SIG-M5 treated with dmso at 0.1 percent for 504 hours (cell line): ENCODE measurements at regions not wholly inside any gene's neighbourhood (a gene's known extent, or its start where the extent isn't known, plus 50 kb on each side); places are given as distances from the start of the nearest gene placed in this dataset.
"Not testable (repeated sequence)": the region's sequence is repeated elsewhere in the genome, so short reads cannot be mapped to it uniquely, and the experiment has no call there.

ENCODE experiments used
- DNase-seq: peaks from one replicate; lab custom pipeline; 2025; ENCODE audit not compliant: unreplicated experiment; lab: John Stamatoyannopoulos, UW

- DNase-seq: no peak
These were observed 50.0 kb upstream of the RASGRP1 start for GRCh38 chr15:38614621-38615020.

- DNase-seq: no peak
These were observed 53.2 kb upstream of the RASGRP1 start for GRCh38 chr15:38617831-38618230.

- no peak for DNase-seq
These were observed 53.8 kb upstream of the RASGRP1 start for GRCh38 chr15:38618242-38618955.

- no peak for DNase-seq
These were observed 55.5 kb upstream of the RASGRP1 start for GRCh38 chr15:38620098-38620497.

GRCh38 chr15:38620851-38621594 is 56.4 kb upstream of the RASGRP1 start:
- no peak for DNase-seq

- no peak for DNase-seq
These were observed 57.7 kb upstream of the RASGRP1 start for GRCh38 chr15:38622304-38622703.

GRCh38 chr15:38622908-38623307 is 58.3 kb upstream of the RASGRP1 start:
- DNase-seq: no peak

- DNase-seq: no peak
These were observed 59.1 kb upstream of the RASGRP1 start for GRCh38 chr15:38623744-38624143.

- DNase-seq: peak; percentile 7
These were observed 59.9 kb upstream of the RASGRP1 start for GRCh38 chr15:38624244-38625205.

GRCh38 chr15:38625886-38626285 is 61.3 kb upstream of the RASGRP1 start:
- no peak for DNase-seq

GRCh38 chr15:38626443-38627050 is 61.9 kb upstream of the RASGRP1 start:
- no peak for DNase-seq

GRCh38 chr15:38627689-38628277 is 63.2 kb upstream of the RASGRP1 start:
- DNase-seq: no peak

- no peak for DNase-seq
These were observed 66.8 kb upstream of the RASGRP1 start for GRCh38 chr15:38631119-38632075.

- DNase-seq: no peak
These were observed 70.6 kb upstream of the RASGRP1 start for GRCh38 chr15:38635170-38635569.

GRCh38 chr15:38636597-38636996 is 72.0 kb upstream of the RASGRP1 start:
- DNase-seq: no peak

- DNase-seq: no peak
These were observed 73.5 kb upstream of the RASGRP1 start for GRCh38 chr15:38638126-38638525.

GRCh38 chr15:38638811-38639210 is 74.2 kb upstream of the RASGRP1 start:
- no peak for DNase-seq

- DNase-seq: no peak
These were observed 78.2 kb upstream of the RASGRP1 start for GRCh38 chr15:38642689-38643270.

GRCh38 chr15:38644353-38644752 is 79.7 kb upstream of the RASGRP1 start:
- not testable (repeated sequence) for DNase-seq
